A549 (cell line): ENCODE measurements at regions not wholly inside any gene's neighbourhood (a gene's known extent, or its start where the extent isn't known, plus 50 kb on each side); places are given as distances from the start of the nearest gene placed in this dataset.
"Not testable (repeated sequence)": the region's sequence is repeated elsewhere in the genome, so short reads cannot be mapped to it uniquely, and the experiment has no call there.

Source experiments
- BHLHE40 ChIP-seq: IDR thresholded peaks from 2 replicates; pipeline ENCODE4 v1.6.1; 2012; ENCODE audit warnings: low read depth, low read length, inconsistent platforms
- CEBPB ChIP-seq, 2 experiments: fragments of >200 bp in 1 of 2; sonication (Bioruptor Twin) in 1 of 2; formaldehyde crosslinking in 1 of 2; IDR thresholded peaks; 2 replicates each; pipeline ENCODE4 v1.6.1; 2012 to 2016
- CTCF ChIP-seq: fragments of >200 bp; sonication (Bioruptor Twin); formaldehyde crosslinking; IDR thresholded peaks from 3 replicates; pipeline ENCODE4 v1.5.1; 2016
- POLR2A ChIP-seq: IDR thresholded peaks from 2 replicates; pipeline ENCODE4 v1.6.1; 2012; ENCODE audit warnings: mild to moderate bottlenecking, low read length
- SREBF2 ChIP-seq: fragments of 450-650 bp; IDR thresholded peaks from 2 replicates; pipeline ENCODE4 v1.6.1; 2014; ENCODE audit warnings: mild to moderate bottlenecking, moderate library complexity
- TF ChIP-seq, protein P1 (sequence below): IDR thresholded peaks from 2 replicates; pipeline ENCODE4 v1.6.1; 2012
- TF ChIP-seq, protein P2 (sequence below): fragments of 200-600 bp; sonication (generic); IDR thresholded peaks from 2 replicates; pipeline ENCODE4 v1.6.1; 2016; ENCODE audit warnings: antibody characterized with exemption, mild to moderate bottlenecking, moderate library complexity

DNA sequence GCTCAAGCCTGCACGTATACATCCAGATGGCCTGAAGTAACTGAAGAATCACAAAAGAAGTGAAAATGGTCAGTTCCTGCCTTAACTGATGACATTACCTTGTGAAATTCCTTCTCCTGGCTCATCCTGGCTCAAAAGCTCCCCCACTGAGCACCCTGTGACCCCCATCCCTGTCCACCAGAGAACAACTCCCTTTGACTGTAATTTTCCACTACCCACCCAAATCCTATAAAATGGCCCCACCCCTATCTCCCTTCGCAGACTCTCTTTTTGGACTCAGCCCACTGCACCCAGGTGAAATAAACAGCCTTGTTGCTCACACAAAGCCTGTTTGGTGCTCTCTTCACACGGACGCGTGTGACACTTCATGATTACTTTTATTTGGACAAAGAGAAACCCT lies 641.6 kb downstream of the TMEM182 start:
- TF ChIP-seq, protein P1, sequence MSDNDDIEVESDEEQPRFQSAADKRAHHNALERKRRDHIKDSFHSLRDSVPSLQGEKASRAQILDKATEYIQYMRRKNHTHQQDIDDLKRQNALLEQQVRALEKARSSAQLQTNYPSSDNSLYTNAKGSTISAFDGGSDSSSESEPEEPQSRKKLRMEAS: not testable (repeated sequence)
- not testable (repeated sequence) for TF ChIP-seq CEBPB (IDR thresholded peaks at IDR 0.05); CTCF; SREBF2; POLR2A; BHLHE40
- TF ChIP-seq, protein P2, sequence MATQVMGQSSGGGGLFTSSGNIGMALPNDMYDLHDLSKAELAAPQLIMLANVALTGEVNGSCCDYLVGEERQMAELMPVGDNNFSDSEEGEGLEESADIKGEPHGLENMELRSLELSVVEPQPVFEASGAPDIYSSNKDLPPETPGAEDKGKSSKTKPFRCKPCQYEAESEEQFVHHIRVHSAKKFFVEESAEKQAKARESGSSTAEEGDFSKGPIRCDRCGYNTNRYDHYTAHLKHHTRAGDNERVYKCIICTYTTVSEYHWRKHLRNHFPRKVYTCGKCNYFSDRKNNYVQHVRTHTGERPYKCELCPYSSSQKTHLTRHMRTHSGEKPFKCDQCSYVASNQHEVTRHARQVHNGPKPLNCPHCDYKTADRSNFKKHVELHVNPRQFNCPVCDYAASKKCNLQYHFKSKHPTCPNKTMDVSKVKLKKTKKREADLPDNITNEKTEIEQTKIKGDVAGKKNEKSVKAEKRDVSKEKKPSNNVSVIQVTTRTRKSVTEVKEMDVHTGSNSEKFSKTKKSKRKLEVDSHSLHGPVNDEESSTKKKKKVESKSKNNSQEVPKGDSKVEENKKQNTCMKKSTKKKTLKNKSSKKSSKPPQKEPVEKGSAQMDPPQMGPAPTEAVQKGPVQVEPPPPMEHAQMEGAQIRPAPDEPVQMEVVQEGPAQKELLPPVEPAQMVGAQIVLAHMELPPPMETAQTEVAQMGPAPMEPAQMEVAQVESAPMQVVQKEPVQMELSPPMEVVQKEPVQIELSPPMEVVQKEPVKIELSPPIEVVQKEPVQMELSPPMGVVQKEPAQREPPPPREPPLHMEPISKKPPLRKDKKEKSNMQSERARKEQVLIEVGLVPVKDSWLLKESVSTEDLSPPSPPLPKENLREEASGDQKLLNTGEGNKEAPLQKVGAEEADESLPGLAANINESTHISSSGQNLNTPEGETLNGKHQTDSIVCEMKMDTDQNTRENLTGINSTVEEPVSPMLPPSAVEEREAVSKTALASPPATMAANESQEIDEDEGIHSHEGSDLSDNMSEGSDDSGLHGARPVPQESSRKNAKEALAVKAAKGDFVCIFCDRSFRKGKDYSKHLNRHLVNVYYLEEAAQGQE: not testable (repeated sequence)
